Muscle of back (tissue), 3 donors: ENCODE measurements at regions not wholly inside any gene's neighbourhood (a gene's known extent, or its start where the extent isn't known, plus 50 kb on each side); places are given as distances from the start of the nearest gene placed in this dataset.
"Not testable (repeated sequence)": the region's sequence is repeated elsewhere in the genome, so short reads cannot be mapped to it uniquely, and the experiment has no call there.

Experiments
- DNase-seq, 3 donors: peaks; one replicate each; pipeline versions ENCODE4 v3.0.0 to v3.0.0-alpha.2; 2013

- DNase-seq: no peak
Measured at GRCh38 chrX:5702890-5703289, 525.8 kb downstream of the NLGN4X start.

DNA sequence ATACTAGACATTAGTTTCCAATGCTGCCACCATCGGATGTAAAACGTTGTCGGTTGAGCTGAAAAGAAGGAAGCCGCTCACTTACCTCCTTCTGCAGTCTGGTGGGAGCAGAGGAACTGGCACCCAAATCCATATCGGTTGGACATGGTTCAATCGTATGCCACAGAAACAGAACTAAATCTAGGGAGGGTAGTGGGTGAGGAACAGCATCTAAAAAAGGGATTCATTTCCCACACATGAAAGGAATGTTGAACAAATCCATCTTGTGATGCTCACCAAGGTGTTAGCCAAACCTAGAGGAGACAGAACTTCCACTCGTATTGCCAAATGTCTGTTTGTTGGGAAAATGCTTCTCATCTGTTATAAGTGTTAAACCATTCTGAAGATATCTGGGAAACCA is 532.7 kb downstream of the NLGN4X start:
- DNase-seq: no peak

DNA sequence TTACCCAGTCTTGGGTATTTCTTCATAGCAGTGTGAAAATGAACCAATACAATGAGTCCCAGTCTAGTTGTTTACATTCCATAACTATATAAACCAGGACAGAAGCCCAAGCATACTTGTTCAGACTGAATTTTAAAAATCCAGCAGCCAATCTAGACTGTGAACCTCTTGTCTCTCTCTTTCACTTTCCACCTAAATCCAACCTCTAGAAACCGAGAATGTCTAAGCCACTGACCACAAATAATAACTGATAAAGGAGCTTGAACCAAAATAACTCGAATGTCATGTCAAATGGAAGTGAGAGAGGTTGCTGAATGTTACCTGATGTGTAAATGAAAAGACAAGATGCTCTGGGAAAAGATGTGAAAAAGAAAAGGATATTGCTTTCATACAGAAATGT is 544.7 kb downstream of the NLGN4X start:
- no peak for DNase-seq

- DNase-seq: peak in 1 of 3 donors; percentile 2
Measured at GRCh38 chrX:5681159-5681558, 547.5 kb downstream of the NLGN4X start.

DNA sequence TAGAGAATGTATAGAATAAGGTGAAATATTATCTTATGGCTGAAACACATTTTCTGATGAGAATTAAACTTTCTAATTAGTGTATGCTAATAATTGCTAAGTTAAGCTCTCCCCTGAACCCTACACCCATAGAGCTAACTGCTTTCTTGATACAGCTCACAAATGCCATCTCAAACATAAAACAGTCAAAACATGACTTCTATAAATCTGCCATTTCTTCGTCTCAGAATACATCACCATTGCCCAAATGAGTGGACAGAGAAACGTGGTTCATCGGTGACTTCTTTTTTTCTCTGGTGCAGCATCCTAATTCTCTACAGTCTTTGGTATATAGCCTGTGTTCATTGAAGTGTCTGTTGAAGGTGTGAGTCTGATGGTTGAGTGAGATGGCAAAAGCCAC is 554.6 kb downstream of the NLGN4X start:
- no peak for DNase-seq

DNA sequence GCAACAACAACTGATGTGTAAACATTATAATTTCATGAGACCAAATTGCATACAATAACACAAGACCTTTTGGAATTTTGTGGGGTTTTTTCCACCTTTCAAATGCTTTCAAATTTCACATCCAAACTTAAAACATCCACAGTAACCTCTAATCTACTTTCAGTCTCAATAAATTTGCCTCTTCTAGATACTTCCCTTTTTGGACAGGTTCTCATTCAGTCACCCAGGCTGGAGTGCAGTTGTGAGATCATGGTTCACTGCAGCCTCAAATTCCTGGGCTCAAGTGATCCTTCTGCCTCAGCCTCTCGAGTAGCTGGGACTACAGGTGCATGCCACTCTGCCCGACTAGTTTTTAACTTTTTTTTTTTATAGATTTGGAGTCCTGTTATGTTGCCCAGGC is 556.6 kb downstream of the NLGN4X start:
- no peak for DNase-seq

GRCh38 chrX:5666689-5667088 is 562.0 kb downstream of the NLGN4X start:
- DNase-seq: not testable (repeated sequence)

DNA sequence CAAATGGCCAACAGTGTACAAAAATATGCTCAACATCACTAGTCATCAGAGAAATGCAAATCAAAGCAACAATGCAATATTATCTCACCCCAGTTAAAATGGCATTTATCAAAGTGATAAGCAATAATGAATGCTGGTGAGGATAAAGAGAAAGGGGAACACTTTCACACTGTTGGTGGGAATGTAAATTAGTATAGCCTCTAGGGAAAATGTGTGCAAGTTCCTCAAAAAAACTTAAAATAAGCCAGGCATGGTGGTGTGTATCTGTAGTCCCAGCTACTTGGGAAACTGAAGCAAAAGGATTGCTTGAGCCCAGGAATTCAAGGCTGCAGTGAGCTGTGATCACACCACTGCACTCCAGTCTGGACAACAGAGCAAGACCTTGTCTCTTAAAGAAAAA is 572.1 kb downstream of the NLGN4X start:
- DNase-seq: no peak

GRCh38 chrX:5650904-5651303 is 577.8 kb downstream of the NLGN4X start:
- no peak for DNase-seq

- no peak for DNase-seq
Measured at GRCh38 chrX:5648941-5649568, 579.6 kb downstream of the NLGN4X start.

- peak in 2 of 3 donors; percentile 3 to 10 for DNase-seq
Measured at GRCh38 chrX:5646818-5647217, 581.8 kb downstream of the NLGN4X start.

DNA sequence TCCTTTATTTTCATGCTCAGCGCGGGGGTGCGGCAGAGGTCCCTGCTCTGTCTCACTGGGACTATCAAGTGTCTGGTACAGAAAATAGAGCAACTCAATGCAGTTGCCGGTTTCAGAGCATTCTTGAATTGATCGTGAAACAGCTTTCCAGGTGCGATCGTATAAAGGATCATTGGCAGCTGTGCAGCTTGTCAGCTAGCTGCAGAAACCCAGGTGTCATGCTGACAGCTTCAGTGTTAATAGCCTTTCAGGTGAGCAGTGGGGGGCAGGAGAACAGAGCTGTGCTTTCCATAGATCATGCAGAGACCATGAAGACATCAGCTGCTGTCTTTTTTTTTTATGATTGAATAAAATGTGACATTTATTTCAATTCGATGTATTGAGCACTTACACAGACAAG is 583.9 kb downstream of the NLGN4X start:
- DNase-seq: no peak

DNA sequence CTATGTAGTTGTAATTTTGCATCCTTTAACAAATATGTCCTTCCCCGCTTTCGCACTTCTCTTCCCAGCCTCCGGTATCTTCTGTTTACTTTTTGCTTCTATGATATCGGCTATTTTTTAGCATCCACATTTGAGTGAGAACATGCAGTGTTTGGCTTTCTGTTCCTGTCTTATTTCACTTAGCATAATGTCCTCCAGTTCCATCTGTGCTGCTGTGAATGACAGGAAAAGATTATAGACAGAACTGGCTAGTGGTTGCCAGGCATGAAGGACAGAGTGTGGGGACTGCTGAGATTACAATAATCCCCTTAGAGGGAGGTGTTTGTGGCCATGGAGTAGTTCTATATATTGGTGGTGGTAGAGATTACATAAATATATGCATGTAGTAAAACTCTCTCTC is 588.6 kb downstream of the NLGN4X start:
- no peak for DNase-seq

- DNase-seq: no peak
Measured at GRCh38 chrX:5638572-5638971, 590.1 kb downstream of the NLGN4X start.

GRCh38 chrX:5632887-5633286 is 595.8 kb downstream of the NLGN4X start:
- DNase-seq: no peak

DNA sequence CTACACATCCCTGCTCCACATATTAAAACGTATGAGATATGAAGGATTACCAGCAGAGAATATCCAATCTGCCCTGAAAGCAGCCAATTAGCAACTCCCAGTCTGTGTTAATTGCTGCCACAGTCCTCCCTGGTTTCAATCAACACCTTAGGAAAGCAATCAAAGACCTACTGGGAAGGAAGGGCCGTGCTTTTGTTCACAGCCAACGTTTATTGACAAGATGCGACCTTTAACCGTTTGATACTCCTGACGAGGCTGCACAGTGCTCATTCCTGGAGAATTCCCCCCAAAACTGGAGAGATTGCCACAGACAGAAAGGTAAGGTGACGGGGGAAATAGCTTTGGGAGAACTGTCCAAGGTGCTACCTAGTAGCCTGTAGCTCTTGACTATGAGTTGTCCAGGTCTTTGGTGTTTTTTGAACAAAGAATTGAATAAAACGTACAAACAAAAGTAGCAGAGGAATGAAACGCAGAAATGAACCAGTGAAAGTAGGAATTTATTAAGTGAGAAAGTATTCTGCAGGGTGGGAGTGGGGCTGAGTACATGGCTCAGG is 596.5 kb downstream of the NLGN4X start:
- no peak for DNase-seq

DNA sequence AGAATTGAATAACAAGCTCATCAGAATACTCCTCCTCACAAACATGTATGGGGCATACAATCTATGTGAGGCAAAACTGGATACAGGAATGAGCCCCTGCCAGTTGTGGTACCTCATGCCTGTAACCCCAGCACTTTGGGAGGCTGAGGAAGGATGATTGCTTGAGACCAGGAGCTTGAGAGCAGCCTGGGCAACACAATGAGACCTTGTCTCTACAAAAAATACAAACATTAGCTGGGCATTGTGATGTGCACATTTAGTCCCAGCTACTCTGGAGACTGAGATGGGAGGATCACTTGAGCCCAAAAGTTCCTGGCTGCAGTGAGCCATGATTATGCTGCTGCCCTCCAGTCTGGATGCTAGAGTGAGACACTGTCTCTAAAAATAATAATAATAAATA is 611.0 kb downstream of the NLGN4X start:
- no peak for DNase-seq

GRCh38 chrX:5595570-5595969 is 633.1 kb downstream of the NLGN4X start:
- DNase-seq: no peak

DNA sequence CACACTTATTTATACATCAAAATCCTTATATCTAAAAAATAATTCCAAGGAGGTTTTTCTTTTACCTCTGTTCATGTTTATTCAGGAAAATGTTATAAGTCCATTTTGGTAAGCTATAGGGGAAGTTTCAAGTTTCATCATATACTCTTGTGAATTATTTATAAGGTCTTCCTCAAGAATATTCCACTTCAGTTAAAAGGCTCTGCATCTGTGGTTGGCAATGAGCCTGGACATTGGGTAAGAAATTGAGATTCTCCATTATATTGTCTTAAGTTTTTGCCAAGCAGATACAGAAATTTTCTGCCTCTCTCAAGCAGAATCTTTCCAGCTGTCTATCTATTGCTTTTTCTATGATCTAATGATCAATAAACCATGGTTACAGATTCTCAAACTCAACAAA is 641.9 kb downstream of the NLGN4X start:
- peak in 1 of 3 donors; percentile 5 for DNase-seq

- no peak for DNase-seq
Measured at GRCh38 chrX:5575407-5575806, 653.3 kb downstream of the NLGN4X start.

DNA sequence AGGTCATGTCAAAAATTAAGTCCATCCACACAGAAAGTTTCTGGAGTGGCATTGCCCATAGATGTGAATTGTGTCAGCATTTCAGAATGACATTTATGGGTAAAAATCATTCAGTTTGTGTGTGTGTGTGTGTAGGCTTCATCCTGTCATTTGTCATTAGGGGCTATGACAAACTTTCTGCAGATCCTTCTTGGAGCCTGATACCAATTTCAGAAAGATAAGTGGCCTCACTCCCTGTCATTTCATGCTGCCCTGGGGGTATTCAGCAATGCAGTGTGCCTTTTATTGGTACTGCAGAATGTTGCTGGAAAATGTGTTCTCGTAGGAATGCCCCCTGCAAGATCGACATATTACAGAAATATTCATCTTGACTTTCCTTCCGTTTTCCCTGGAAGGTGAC is 659.7 kb downstream of the NLGN4X start:
- DNase-seq: no peak

DNA sequence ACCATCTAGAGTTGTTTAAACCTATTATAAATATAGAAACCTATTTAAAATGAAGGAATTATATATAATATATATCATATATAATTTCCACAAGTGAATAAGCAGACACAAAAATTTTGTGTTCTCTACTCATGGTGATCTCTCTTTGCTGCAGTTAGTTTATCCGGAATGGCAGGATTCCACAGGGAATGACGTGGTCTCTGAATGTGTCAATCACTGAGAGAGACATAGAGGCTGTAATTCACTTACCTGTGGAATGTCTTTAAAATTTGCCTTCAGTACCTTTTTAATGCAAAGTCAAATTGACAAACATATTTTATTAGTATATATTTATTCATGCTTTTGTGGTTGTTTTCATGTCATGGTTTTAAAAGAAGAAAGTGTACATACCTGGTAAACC is 669.3 kb downstream of the NLGN4X start:
- DNase-seq: no peak

DNA sequence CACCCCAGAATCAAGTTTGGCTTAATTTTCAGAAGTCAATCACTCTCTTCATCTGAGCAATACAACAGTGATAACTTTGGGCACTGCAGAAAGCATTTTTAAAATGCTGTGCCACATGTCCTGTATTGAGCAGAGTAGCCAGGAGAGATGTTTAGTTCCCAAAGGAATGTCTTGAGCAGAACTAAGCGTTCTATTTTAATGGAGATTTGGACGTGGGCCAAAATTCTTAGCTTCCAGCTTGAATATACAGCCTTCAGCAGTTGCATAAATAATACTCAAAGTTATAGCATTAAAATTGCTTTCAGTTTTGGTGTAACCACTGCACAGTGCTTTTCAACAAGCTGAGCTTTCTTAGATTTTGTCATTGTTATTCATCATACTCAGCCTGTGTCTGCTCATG is 679.2 kb downstream of the NLGN4X start:
- peak in 1 of 3 donors; percentile 6 for DNase-seq

DNA sequence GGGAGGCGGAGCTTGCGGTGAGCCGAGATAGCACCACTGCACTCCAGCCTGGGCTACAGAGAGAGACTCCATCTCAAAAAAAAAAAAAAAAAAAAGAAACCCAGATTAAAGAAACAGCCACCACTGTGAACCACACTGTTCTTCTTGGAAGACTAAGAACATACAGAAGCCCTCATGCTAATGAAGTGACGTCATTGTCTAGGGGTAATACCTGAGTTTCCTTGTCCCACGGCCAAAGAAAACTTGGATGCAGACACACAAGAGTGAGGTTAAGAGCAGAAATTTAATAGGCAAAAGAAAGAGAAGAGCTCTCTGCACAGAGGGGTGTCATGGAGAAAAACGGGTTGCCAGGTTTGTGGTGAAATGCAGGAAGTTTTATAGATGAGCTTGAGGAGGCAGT is 691.6 kb downstream of the NLGN4X start:
- no peak for DNase-seq
